Lower leg skin (tissue), 4 donors: ENCODE measurements at regions not wholly inside any gene's neighbourhood (a gene's known extent, or its start where the extent isn't known, plus 50 kb on each side); places are given as distances from the start of the nearest gene placed in this dataset.

Experiments used
- DNase-seq, 2 donors: peaks; one replicate each; pipeline ENCODE4 v3.0.0-alpha.2; 2019; ENCODE audit warnings: low spot score in 2 of 2
- H3K4me3 ChIP-seq: fragments of 200-600 bp; sonication (generic); 2 replicates; pipeline ENCODE4 v1.5.1; 2017; ENCODE audit warnings: mild to moderate bottlenecking, low read depth; ENCODE audit not compliant: poor library complexity, severe bottlenecking
- CTCF ChIP-seq, 3 donors: fragments of 450-650 bp; IDR thresholded peaks; one replicate each; pipeline ENCODE4 v1.5.1; 2016; ENCODE audit warnings: antibody characterized with exemption in 3 of 3, mild to moderate bottlenecking in 3 of 3, moderate library complexity in 2 of 3
- POLR2A ChIP-seq, 2 donors: fragments of 450-650 bp; IDR thresholded peaks; one replicate each; pipeline ENCODE4 v1.6.1; 2016 to 2017; ENCODE audit warnings: antibody characterized with exemption in 2 of 2, mild to moderate bottlenecking in 1 of 2, moderate library complexity in 1 of 2
- WGBS, 2 donors: methylation state at CpG; one replicate each; pipeline ENCODE4 v1.1.5; 2018; 5-methylcytosine and 5-hydroxymethylcytosine counted together
- intact Hi-C: fragments of 100-400 bp; cut with DNase I; formaldehyde crosslinking; loops from one replicate; pipeline ENCODE4 v1.15.0; 2023; ENCODE audit warnings: low total_unique reads

GRCh38 chr2:144937910-144938709, 418.2 kb upstream of the ZEB2 start:
- WGBS, 2 donors, result 30 to 36% methylated on average over 7 of the region's 7 CpGs
- no peak for TF ChIP-seq CTCF (IDR thresholded peaks at IDR 0.05)
- no peak for TF ChIP-seq POLR2A (IDR thresholded peaks at IDR 0.05)
- no peak overlapping the region for H3K4me3 ChIP-seq
- no peak for DNase-seq
- intact Hi-C loops, result loop anchor here (5.0 kb wide), 1 partner anchor 824 kb away; no protein-coding TSS in a partner anchor

- TF ChIP-seq CTCF (IDR thresholded peaks at IDR 0.05) (no peak), POLR2A (IDR thresholded peaks at IDR 0.05) (no peak)
- intact Hi-C loops, result loop anchor here (5.0 kb wide), 1 partner anchor 825 kb away; no protein-coding TSS in a partner anchor
Observed at GRCh38 chr2:144937066-144937465, 417.1 kb upstream of the ZEB2 start.

GRCh38 chr2:144936442-144936841, 416.5 kb upstream of the ZEB2 start:
- 84 to 88% methylated on average over 4 of the region's 4 CpGs for WGBS, 2 donors
- no peak for DNase-seq

More at GRCh38 chr2:144937066-144937465, 417.1 kb upstream of the ZEB2 start:
- no peak for DNase-seq
- H3K4me3 ChIP-seq, result no peak overlapping the region

GRCh38 chr2:144935736-144936135, 415.8 kb upstream of the ZEB2 start:
- no peak for DNase-seq
- 76 to 82% methylated on average over 2 of the region's 2 CpGs for WGBS, 2 donors
- H3K4me3 ChIP-seq, result no peak overlapping the region
- intact Hi-C loops, result loop anchor here (5.0 kb wide), 1 partner anchor 827 kb away; no protein-coding TSS in a partner anchor
- TF ChIP-seq CTCF (IDR thresholded peaks at IDR 0.05) (no peak), POLR2A (IDR thresholded peaks at IDR 0.05) (no peak)

More at GRCh38 chr2:144936442-144936841, 416.5 kb upstream of the ZEB2 start:
- H3K4me3 ChIP-seq, result no peak overlapping the region
- TF ChIP-seq CTCF (IDR thresholded peaks at IDR 0.05) (no peak), POLR2A (IDR thresholded peaks at IDR 0.05) (no peak)
- intact Hi-C loops, result loop anchor here (5.0 kb wide), 1 partner anchor 826 kb away; no protein-coding TSS in a partner anchor

GRCh38 chr2:144935191-144935590, 415.3 kb upstream of the ZEB2 start:
- TF ChIP-seq POLR2A (IDR thresholded peaks at IDR 0.05), result no peak
- TF ChIP-seq CTCF (IDR thresholded peaks at IDR 0.05), result no peak
- intact Hi-C loops, result loop anchor here (5.0 kb wide), 1 partner anchor 827 kb away; no protein-coding TSS in a partner anchor
- H3K4me3 ChIP-seq, result no peak overlapping the region
- DNase-seq, result no peak
- WGBS, 2 donors, result 82 to 93% methylated on average over 5 of the region's 5 CpGs
